HFFc6 (cell line): ENCODE measurements at regions not wholly inside any gene's neighbourhood (a gene's known extent, or its start where the extent isn't known, plus 50 kb on each side); places are given as distances from the start of the nearest gene placed in this dataset.
A peak's percentile ranks its signal among the peaks of the same experiment; 100 is the strongest.

Experiments
- DNase-seq: peaks from one replicate; pipeline ENCODE4 v3.0.0-alpha.2; 2018
- H3K27ac Mint-ChIP-seq: 2 replicates; pipeline ENCODE4 v1.8.0; 2020; ENCODE audit warnings: mild to moderate bottlenecking, mixed read lengths
- H3K27me3 Mint-ChIP-seq: 2 replicates; pipeline ENCODE4 v1.8.0; 2021; ENCODE audit warnings: mild to moderate bottlenecking, moderate library complexity, mixed read lengths; ENCODE audit not compliant: insufficient read depth
- H3K36me3 Mint-ChIP-seq: 2 replicates; pipeline ENCODE4 v1.8.0; 2021; ENCODE audit warnings: low read depth, mixed read lengths
- H3K4me1 Mint-ChIP-seq: 2 replicates; pipeline ENCODE4 v1.8.0; 2020; ENCODE audit warnings: low read depth, mixed read lengths
- H3K4me3 Mint-ChIP-seq: 2 replicates; pipeline ENCODE4 v1.8.0; 2020; ENCODE audit warnings: mild to moderate bottlenecking, moderate library complexity, mixed read lengths
- H3K9me3 Mint-ChIP-seq: 2 replicates; pipeline ENCODE4 v1.8.0; 2020; ENCODE audit warnings: mild to moderate bottlenecking, mixed read lengths
- CTCF ChIP-seq: fragments of 200-600 bp; sonication (generic); IDR thresholded peaks from 2 replicates; pipeline ENCODE4 v1.5.0; 2021; ENCODE audit warnings: antibody characterized with exemption, mild to moderate bottlenecking

- Mint-ChIP-seq H3K27me3 (peaks cover 1% of the 10 kb centered on the region; the same call in 1 of the 2 replicates), H3K4me3 (no peak overlapping the region), H3K27ac (no peak overlapping the region), H3K4me1 (no peaks in the 10 kb centered on the region), H3K9me3 (peaks cover 4% of the 10 kb centered on the region; the same call in 1 of the 2 replicates), H3K36me3 (no peaks in the 10 kb centered on the region; the same call in 1 of the 2 replicates)
- no peak for DNase-seq
- no peak for TF ChIP-seq CTCF
These were observed 319.5 kb upstream of the CXCR4 start for GRCh38 chr2:136437461-136437860.

GRCh38 chr2:136436936-136437335 lies 319.0 kb upstream of the CXCR4 start:
- no peaks in the 10 kb centered on the region for H3K4me1 Mint-ChIP-seq
- H3K9me3 Mint-ChIP-seq: peaks cover 4% of the 10 kb centered on the region; the same call in 1 of the 2 replicates
- H3K27me3 Mint-ChIP-seq: peaks cover 1% of the 10 kb centered on the region; the same call in 1 of the 2 replicates
- H3K36me3 Mint-ChIP-seq: no peaks in the 10 kb centered on the region; the same call in 1 of the 2 replicates
- no peak overlapping the region for H3K27ac Mint-ChIP-seq
- no peak for TF ChIP-seq CTCF
- no peak for DNase-seq
- no peak overlapping the region for H3K4me3 Mint-ChIP-seq

GRCh38 chr2:136434251-136434715 lies 316.3 kb upstream of the CXCR4 start:
- Mint-ChIP-seq H3K36me3 (no peaks in the 10 kb centered on the region; the same call in 1 of the 2 replicates), H3K4me3 (no peak overlapping the region), H3K27ac (no peak overlapping the region), H3K4me1 (no peaks in the 10 kb centered on the region), H3K9me3 (peaks cover 4% of the 10 kb centered on the region; the same call in 1 of the 2 replicates), H3K27me3 (no peaks in the 10 kb centered on the region)
- no peak for DNase-seq
- no peak for TF ChIP-seq CTCF

- TF ChIP-seq CTCF: no peak
- Mint-ChIP-seq H3K4me1 (no peaks in the 10 kb centered on the region), H3K4me3 (no peak overlapping the region), H3K36me3 (no peaks in the 10 kb centered on the region; the same call in 1 of the 2 replicates), H3K9me3 (peaks cover 4% of the 10 kb centered on the region; the same call in 1 of the 2 replicates), H3K27me3 (no peaks in the 10 kb centered on the region; the same call in 1 of the 2 replicates), H3K27ac (no peak overlapping the region)
- DNase-seq: no peak
These were observed 315.3 kb upstream of the CXCR4 start for GRCh38 chr2:136433261-136433660.

GRCh38 chr2:136424112-136424511 lies 306.2 kb upstream of the CXCR4 start:
- Mint-ChIP-seq H3K27ac (no peak overlapping the region), H3K9me3 (no peaks in the 10 kb centered on the region), H3K27me3 (peaks cover 10% of the 10 kb centered on the region), H3K4me3 (peak overlapping the region; percentile 78; the same call in 1 of the 2 replicates), H3K4me1 (peaks cover 7% of the 10 kb centered on the region; the same call in 1 of the 2 replicates), H3K36me3 (no peaks in the 10 kb centered on the region)
- no peak for TF ChIP-seq CTCF
- no peak for DNase-seq
